CD4-positive, alpha-beta T cell (primary cell): ENCODE measurements at regions not wholly inside any gene's neighbourhood (a gene's known extent, or its start where the extent isn't known, plus 50 kb on each side); places are given as distances from the start of the nearest gene placed in this dataset.

Source experiments
- ATAC-seq: fragments of 200-7000 bp; cut with Tn5 transposase; one replicate; pipeline ENCODE4 v1.10.0; 2022; ENCODE audit warnings: mild to moderate bottlenecking; ENCODE audit not compliant: poor library complexity
- CTCF ChIA-PET: fragments of 350-600 bp; sonication (Branson Sonifier 250); formaldehyde crosslinking; loops from one replicate; lab custom pipeline; 2021; ENCODE audit warnings: antibody characterized with exemption, inconsistent platforms; lab: Charles Lee
- POLR2A ChIA-PET: fragments of 350-600 bp; sonication (Branson Sonifier 250); formaldehyde crosslinking; loops from one replicate; lab custom pipeline; 2021; ENCODE audit warnings: antibody characterized with exemption, inconsistent platforms; lab: Charles Lee
- DNase-seq, 14 experiments: peaks; one replicate each; pipeline ENCODE4 v3.0.0-alpha.2; 2013 to 2020; ENCODE audit warnings: mixed read lengths in 2 of 14
- H3K27ac ChIP-seq, 2 donors: one replicate each; pipeline versions ENCODE4 v1.5.1 to v1.7.0; 2013; ENCODE audit warnings: low read length in 2 of 2, low read depth in 1 of 2, mild to moderate bottlenecking in 1 of 2
- H3K27me3 ChIP-seq, 2 experiments: 1 replicate in 1 of 2; 2 replicates in 1 of 2; pipeline versions ENCODE4 v1.6.1 to v1.7.0; 2013; ENCODE audit warnings: low read length in 2 of 2, control low read depth in 1 of 2, mild to moderate bottlenecking in 1 of 2, moderate library complexity in 1 of 2; ENCODE audit not compliant: insufficient read depth in 2 of 2, control insufficient read depth in 1 of 2
- H3K36me3 ChIP-seq: one replicate; pipeline ENCODE4 v1.6.1; 2013; ENCODE audit warnings: low read length, control low read depth; ENCODE audit not compliant: insufficient read depth
- H3K4me1 ChIP-seq: one replicate; pipeline ENCODE4 v1.6.1; 2013; ENCODE audit warnings: low read length, control low read depth; ENCODE audit not compliant: insufficient read depth
- H3K4me3 ChIP-seq: one replicate; pipeline ENCODE4 v1.5.1; 2013; ENCODE audit warnings: mild to moderate bottlenecking, low read length, moderate library complexity
- H3K9me3 ChIP-seq, 2 experiments: 1 replicate in 1 of 2; 2 replicates in 1 of 2; pipeline versions ENCODE4 v1.6.1 to v1.7.0; 2013; ENCODE audit warnings: low read length in 2 of 2, mild to moderate bottlenecking in 2 of 2, control low read depth in 1 of 2, moderate library complexity in 1 of 2; ENCODE audit not compliant: control insufficient read depth in 1 of 2, insufficient read depth in 1 of 2
- H3K27ac Mint-ChIP-seq: one replicate; pipeline ENCODE4 v1.8.0; 2020; ENCODE audit warnings: mixed read lengths
- H3K27me3 Mint-ChIP-seq: one replicate; pipeline ENCODE4 v1.8.0; 2021; ENCODE audit warnings: mixed read lengths
- H3K36me3 Mint-ChIP-seq: one replicate; pipeline ENCODE4 v1.8.0; 2021; ENCODE audit warnings: low read depth, mixed read lengths
- H3K4me1 Mint-ChIP-seq: one replicate; pipeline ENCODE4 v1.8.0; 2021; ENCODE audit warnings: low read depth, mixed read lengths
- H3K4me3 Mint-ChIP-seq: one replicate; pipeline ENCODE4 v1.8.0; 2020; ENCODE audit warnings: mild to moderate bottlenecking, mixed read lengths
- H3K9me3 Mint-ChIP-seq: one replicate; pipeline ENCODE4 v1.8.0; 2020; ENCODE audit warnings: mixed read lengths
- CTCF ChIP-seq: fragments of 200-600 bp; IDR thresholded peaks from one replicate; pipeline ENCODE4 v1.8.0; 2022; ENCODE audit warnings: antibody characterized with exemption, mild to moderate bottlenecking
- intact Hi-C, 2 experiments: fragments of 100-400 bp; cut with DNase I in 1 of 2; cut with micrococcal nuclease in 1 of 2; formaldehyde crosslinking; loops; one replicate each; pipeline versions ENCODE4 v1.15.1 to v1.9.0; 2023 to 2025; cut with DNase I, micrococcal nuclease

- no peak for ATAC-seq
- H3K27ac ChIP-seq = no peak overlapping the region
- intact Hi-C loops = no loop called here
Measured at GRCh38 chrX:142040906-142041305, 137.2 kb downstream of the MAGEC1 start.

GRCh38 chrX:142036116-142036515, 132.4 kb downstream of the MAGEC1 start:
- H3K36me3 ChIP-seq = no peaks in the 10 kb centered on the region
- intact Hi-C loops = no loop called here
- Mint-ChIP-seq H3K4me1 (no peaks in the 10 kb centered on the region), H3K9me3 (no peaks in the 10 kb centered on the region), H3K27me3 (no peaks in the 10 kb centered on the region), H3K36me3 (no peaks in the 10 kb centered on the region), H3K27ac (no peak overlapping the region), H3K4me3 (no peak overlapping the region)
- ATAC-seq (no peak), DNase-seq (no peak)
- no peak overlapping the region for H3K27ac ChIP-seq
- CTCF ChIA-PET = no interaction called here
- H3K4me3 ChIP-seq = no peak overlapping the region
- no peaks in the 10 kb centered on the region for H3K27me3 ChIP-seq
- no peaks in the 10 kb centered on the region for H3K4me1 ChIP-seq
- no peak for TF ChIP-seq CTCF
- H3K9me3 ChIP-seq = no peaks in the 10 kb centered on the region
- POLR2A ChIA-PET = no interaction called here

More at GRCh38 chrX:142040906-142041305, 137.2 kb downstream of the MAGEC1 start:
- no peaks in the 10 kb centered on the region for H3K27me3 ChIP-seq
- Mint-ChIP-seq H3K36me3 (no peaks in the 10 kb centered on the region), H3K4me1 (no peaks in the 10 kb centered on the region), H3K27me3 (no peaks in the 10 kb centered on the region), H3K4me3 (no peak overlapping the region), H3K9me3 (peaks cover 5% of the 10 kb centered on the region), H3K27ac (no peak overlapping the region)
- no peak for DNase-seq
- H3K4me3 ChIP-seq = no peak overlapping the region
- no peaks in the 10 kb centered on the region for H3K9me3 ChIP-seq
- CTCF ChIA-PET = no interaction called here
- TF ChIP-seq CTCF = no peak
- no peaks in the 10 kb centered on the region for H3K36me3 ChIP-seq
- POLR2A ChIA-PET = no interaction called here
- H3K4me1 ChIP-seq = no peaks in the 10 kb centered on the region

GRCh38 chrX:142005532-142005931, 101.8 kb downstream of the MAGEC1 start:
- no peak overlapping the region for H3K4me3 ChIP-seq
- no peak for TF ChIP-seq CTCF
- no peak overlapping the region for H3K27ac ChIP-seq
- no peaks in the 10 kb centered on the region for H3K27me3 Mint-ChIP-seq
- intact Hi-C loops = no loop called here
- ATAC-seq (no peak), DNase-seq (no peak)
- no peaks in the 10 kb centered on the region for H3K9me3 ChIP-seq
- no peaks in the 10 kb centered on the region for H3K4me1 ChIP-seq
- no peaks in the 10 kb centered on the region for H3K36me3 ChIP-seq
- H3K36me3 Mint-ChIP-seq = no peaks in the 10 kb centered on the region
- H3K4me3 Mint-ChIP-seq = no peak overlapping the region
- no peaks in the 10 kb centered on the region for H3K4me1 Mint-ChIP-seq
- H3K27ac Mint-ChIP-seq = no peak overlapping the region
- H3K27me3 ChIP-seq = no peaks in the 10 kb centered on the region
- peaks cover 9% of the 10 kb centered on the region for H3K9me3 Mint-ChIP-seq
- CTCF ChIA-PET = no interaction called here
- POLR2A ChIA-PET = no interaction called here
